BE2C (cell line): ENCODE measurements at regions not wholly inside any gene's neighbourhood (a gene's known extent, or its start where the extent isn't known, plus 50 kb on each side); places are given as distances from the start of the nearest gene placed in this dataset.
"Not testable (repeated sequence)": the region's sequence is repeated elsewhere in the genome, so short reads cannot be mapped to it uniquely, and the experiment has no call there.

Source experiments
- DNase-seq: peaks from one replicate; pipeline ENCODE4 v3.0.0-alpha.2; 2020
- H3K27me3 ChIP-seq: fragments of 250-450 bp; sonication (Bioruptor Pico); 2 replicates; pipeline ENCODE4 v1.5.1; 2020; ENCODE audit warnings: mild to moderate bottlenecking
- H3K36me3 ChIP-seq: fragments of 250-450 bp; sonication (Bioruptor Pico); 2 replicates; pipeline ENCODE4 v1.5.1; 2020; ENCODE audit warnings: mild to moderate bottlenecking
- H3K4me1 ChIP-seq: fragments of 250-450 bp; sonication (Bioruptor Pico); 2 replicates; pipeline ENCODE4 v1.5.1; 2020
- H3K4me3 ChIP-seq: 2 replicates; pipeline ENCODE4 v1.5.1; 2011; ENCODE audit warnings: low read depth, low read length
- H3K9me3 ChIP-seq: fragments of 250-450 bp; sonication (Bioruptor Pico); 2 replicates; pipeline ENCODE4 v1.5.1; 2020
- TF ChIP-seq, protein P1 (sequence below): IDR thresholded peaks from 2 replicates; pipeline ENCODE4 v1.5.1; 2012; ENCODE audit warnings: mild to moderate bottlenecking, low read depth, low read length

DNA sequence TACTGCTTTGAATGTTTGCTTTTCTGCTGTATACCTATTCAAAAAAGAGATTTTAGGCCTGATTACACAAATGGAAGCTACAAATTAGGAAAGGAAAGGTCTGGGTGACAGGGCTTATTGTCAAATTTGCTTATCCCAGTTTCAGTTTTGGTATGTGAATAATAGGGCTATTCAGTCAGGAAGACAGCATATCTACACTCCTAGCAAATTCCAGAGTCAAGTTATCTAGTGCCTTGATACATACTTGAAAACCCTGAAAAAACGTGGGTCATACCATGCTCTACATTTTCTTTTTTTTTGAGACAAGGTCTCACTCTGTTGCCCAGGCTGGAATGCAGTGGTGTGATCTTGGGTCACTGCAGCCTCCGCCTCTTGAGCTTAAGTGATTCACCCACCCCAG is 59.2 kb upstream of the CCDC180 start:
- H3K4me1 ChIP-seq: not testable (repeated sequence)

DNA sequence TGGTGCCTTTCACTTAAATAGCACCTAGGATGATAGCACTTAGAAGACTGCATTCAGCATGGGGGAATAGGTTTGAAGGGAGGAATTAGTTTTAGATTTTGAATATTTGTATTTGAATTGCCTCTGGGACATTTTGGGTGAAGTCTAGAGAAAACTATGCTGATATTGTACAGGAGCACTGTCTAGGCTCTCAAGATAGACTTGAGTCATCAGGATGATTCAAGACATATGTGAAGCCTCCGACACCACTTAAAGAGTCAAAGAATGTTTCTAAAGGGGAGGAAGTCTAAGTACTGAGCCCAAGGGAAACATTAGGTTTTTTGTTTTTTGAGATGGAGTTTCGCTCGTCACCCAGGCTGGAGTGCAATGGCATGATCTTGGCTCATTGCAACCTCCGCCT is 63.9 kb upstream of the CCDC180 start:
- H3K4me3 ChIP-seq: no peak overlapping the region
- H3K36me3 ChIP-seq: no peaks in the 10 kb centered on the region
- peaks cover under 1% of the 10 kb centered on the region for H3K27me3 ChIP-seq
- no peaks in the 10 kb centered on the region for H3K4me1 ChIP-seq
- no peak for DNase-seq
- TF ChIP-seq, protein P1, sequence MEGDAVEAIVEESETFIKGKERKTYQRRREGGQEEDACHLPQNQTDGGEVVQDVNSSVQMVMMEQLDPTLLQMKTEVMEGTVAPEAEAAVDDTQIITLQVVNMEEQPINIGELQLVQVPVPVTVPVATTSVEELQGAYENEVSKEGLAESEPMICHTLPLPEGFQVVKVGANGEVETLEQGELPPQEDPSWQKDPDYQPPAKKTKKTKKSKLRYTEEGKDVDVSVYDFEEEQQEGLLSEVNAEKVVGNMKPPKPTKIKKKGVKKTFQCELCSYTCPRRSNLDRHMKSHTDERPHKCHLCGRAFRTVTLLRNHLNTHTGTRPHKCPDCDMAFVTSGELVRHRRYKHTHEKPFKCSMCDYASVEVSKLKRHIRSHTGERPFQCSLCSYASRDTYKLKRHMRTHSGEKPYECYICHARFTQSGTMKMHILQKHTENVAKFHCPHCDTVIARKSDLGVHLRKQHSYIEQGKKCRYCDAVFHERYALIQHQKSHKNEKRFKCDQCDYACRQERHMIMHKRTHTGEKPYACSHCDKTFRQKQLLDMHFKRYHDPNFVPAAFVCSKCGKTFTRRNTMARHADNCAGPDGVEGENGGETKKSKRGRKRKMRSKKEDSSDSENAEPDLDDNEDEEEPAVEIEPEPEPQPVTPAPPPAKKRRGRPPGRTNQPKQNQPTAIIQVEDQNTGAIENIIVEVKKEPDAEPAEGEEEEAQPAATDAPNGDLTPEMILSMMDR: no peak
- no peaks in the 10 kb centered on the region for H3K9me3 ChIP-seq

More for the DNA sequence above, 59.2 kb upstream of the CCDC180 start:
- H3K27me3 ChIP-seq, H3K9me3 ChIP-seq, DNase-seq, H3K36me3 ChIP-seq, H3K4me3 ChIP-seq: not testable (repeated sequence)

DNA sequence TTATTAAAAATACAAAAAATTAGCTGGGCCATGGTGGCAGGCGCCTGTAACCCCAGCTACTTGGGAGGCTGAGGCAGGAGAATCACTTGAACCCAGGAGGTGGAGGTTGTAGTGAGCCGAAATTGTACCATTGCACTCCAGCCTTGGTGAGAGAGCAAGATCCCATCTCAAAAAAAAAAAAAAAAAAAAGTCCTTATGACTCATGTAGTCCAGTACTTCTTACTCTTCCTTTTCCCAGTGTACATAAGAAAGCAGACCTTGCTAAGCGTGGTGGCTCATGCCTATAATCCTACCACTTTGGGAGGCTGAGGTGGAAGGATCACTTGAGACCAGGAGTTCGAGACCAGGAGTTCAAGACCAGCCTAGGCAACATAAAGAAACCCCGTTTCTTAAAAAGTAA is 66.0 kb upstream of the CCDC180 start:
- H3K9me3 ChIP-seq, H3K4me1 ChIP-seq, H3K36me3 ChIP-seq, H3K4me3 ChIP-seq, DNase-seq, H3K27me3 ChIP-seq: not testable (repeated sequence)

DNA sequence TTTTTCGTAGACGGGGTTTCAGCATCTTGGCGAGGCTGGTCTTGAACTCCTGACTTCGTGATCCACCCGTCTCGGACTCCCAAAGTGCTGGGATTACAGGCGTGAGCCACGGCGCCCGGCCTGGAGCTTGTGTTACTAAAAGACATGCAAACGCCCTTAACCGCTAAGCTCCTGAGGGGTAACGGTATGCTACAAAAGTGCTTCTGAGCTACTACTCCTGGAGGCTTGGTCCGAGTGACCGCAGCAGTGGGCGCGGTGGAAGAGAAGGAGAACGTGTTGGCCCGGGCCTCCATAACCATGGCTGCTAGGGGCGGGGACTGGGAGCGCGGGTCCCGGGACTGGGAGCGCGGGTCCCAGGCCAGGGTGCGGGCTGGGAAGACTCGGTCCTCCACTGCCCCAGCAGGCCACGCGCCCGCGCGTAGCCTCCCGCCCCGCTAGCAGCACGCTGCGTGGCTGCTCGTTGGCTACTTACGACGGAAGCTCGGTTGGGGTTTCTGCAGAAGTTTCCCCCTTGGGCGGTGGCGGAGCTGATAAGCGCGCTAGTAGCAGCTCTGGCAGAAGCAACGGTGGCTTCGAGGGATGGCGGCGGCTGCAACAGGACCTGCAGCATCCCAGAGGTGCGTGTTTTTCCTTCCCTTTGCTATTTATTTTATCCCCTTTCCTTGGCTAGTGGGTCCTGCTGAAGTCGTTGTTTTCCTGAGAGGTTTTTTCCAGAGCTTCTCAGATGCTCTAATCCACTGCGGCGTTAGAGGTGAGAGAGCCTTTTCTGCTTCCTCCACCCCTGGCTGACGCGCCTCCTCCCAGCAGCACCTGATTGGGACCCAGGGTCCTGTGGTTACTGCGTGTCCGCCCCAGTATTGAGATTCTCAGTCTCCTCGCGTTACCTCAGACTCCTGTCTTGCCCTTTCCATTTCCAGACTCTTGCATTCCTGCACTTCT is 69.2 kb upstream of the CCDC180 start:
- peaks cover 9% of the 10 kb centered on the region for H3K27me3 ChIP-seq

DNA sequence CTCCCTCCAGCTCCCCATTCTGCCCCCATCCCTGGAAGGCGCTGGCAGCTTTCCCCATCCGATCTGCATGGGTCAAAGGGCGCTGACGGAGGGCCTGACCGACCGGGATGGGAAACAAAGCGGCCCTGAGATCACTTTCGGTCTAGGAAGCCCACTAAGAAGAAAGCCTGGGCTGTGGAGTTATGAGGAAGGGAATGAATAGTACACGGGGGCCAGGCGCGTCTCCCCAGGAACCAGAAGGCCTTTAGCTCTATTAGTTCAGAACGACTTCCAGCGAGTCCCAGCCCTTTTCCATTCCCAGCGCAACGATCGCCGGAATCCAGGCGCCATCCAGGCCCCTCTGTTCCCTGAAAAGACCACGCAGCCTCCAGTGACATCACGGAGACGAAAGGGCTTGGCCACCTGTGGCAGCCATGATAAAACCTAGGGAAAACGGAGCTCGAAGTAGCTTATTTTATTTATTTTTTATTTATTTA is 70.1 kb upstream of the CCDC180 start:
- Histone ChIP-seq H3K4me3 (no peak overlapping the region), H3K36me3 (no peaks in the 10 kb centered on the region), H3K9me3 (no peaks in the 10 kb centered on the region), H3K4me1 (no peaks in the 10 kb centered on the region), H3K27me3 (peaks cover 9% of the 10 kb centered on the region)
- no peak for DNase-seq
- TF ChIP-seq, protein P1: no peak

More for the DNA sequence above, 69.2 kb upstream of the CCDC180 start:
- Histone ChIP-seq H3K36me3 (no peaks in the 10 kb centered on the region), H3K4me3 (peak overlapping the region; percentile 50), H3K4me1 (no peaks in the 10 kb centered on the region), H3K9me3 (no peaks in the 10 kb centered on the region)
- TF ChIP-seq, protein P1: no peak
- peak; percentile 54 for DNase-seq

DNA sequence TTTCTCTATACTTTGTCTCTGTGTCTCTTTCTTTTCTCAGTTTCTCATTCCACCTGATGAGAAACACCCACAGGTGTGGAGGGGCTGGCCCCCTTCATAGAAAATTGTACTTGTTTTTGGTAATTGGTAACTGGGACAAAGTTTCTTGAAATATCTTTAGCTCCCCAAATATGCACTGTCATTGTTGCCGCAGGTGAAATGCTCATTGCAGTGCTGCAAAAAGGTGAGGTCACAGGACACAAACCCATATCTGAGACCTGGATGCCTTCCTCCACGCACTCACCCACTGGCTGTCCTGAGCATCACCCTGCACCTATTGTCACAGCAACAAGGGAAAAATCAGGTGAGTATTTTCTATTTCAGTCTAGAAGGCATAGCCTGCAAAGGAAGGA is 74.5 kb upstream of the CCDC180 start:
- not testable (repeated sequence) for H3K4me1 ChIP-seq, H3K27me3 ChIP-seq, H3K9me3 ChIP-seq, H3K36me3 ChIP-seq, DNase-seq, H3K4me3 ChIP-seq

DNA sequence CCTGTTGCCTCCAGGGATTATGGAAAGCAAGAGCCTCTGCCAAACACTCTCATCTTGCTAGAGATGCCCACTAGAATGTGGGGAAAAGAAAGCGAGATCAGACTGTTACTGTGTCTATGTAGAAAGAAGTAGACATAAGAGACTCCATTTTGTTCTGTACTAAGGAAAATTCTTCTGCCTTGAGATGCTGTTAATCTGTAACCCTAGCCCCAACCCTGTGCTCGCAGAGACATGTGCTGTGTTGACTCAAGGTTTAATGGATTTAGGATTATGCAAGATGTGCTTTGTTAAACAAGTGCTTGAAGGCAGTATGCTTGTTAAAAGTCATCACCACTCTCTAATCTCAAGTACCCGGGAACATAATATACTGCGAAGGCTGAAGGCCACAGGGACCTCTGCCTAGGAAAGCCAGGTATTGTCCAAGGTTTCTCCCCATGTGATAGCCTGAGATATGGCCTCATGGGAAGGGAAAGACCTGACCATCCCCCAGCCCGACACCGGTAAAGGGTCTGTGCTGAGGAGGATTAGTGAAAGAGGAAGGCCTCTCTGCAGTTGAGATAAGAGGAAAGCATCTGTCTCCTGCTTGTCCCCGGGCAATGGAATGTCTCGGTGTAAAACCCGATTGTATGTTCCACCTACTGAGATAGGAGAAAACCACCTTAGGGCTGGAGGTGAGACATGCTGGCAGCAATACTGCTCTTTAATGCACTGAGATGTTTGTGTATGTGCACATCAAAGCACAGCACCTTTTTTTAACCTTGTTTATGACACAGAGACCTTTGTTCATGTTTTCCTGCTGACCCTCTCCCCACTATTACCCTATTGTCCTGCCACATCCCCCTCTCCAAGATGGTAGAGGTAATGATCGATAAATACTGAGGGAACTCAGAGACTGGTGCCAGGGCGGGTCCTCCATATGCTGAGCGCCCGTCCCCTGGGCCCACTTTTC is 75.1 kb upstream of the CCDC180 start:
- not testable (repeated sequence) for H3K4me1 ChIP-seq, H3K4me3 ChIP-seq, H3K9me3 ChIP-seq, H3K27me3 ChIP-seq, DNase-seq, H3K36me3 ChIP-seq

DNA sequence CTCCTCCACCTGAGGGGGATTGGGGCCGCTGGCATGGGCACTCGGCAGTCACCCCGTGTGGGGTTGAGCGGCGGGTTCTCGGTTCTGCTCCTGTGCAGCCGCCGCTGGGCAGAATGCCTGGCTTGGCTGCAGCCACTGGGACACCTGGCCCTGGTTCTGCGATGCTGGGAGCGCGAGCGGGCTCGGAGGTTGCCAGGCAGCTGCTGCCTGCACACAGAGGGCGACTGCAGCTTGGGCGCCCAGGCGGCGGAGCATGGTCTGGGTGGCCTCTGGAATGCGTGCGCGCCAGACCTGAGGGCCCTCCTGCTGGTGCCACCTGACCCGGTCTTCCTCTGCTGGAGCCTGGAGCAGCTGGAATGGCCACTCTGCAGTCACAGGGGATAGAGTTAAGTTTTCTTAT is 85.1 kb upstream of the CCDC180 start:
- H3K4me1 ChIP-seq, H3K4me3 ChIP-seq, H3K36me3 ChIP-seq, H3K9me3 ChIP-seq: not testable (repeated sequence)
- DNase-seq: peak; percentile 13
- H3K27me3 ChIP-seq: peaks cover 23% of the 10 kb centered on the region

DNA sequence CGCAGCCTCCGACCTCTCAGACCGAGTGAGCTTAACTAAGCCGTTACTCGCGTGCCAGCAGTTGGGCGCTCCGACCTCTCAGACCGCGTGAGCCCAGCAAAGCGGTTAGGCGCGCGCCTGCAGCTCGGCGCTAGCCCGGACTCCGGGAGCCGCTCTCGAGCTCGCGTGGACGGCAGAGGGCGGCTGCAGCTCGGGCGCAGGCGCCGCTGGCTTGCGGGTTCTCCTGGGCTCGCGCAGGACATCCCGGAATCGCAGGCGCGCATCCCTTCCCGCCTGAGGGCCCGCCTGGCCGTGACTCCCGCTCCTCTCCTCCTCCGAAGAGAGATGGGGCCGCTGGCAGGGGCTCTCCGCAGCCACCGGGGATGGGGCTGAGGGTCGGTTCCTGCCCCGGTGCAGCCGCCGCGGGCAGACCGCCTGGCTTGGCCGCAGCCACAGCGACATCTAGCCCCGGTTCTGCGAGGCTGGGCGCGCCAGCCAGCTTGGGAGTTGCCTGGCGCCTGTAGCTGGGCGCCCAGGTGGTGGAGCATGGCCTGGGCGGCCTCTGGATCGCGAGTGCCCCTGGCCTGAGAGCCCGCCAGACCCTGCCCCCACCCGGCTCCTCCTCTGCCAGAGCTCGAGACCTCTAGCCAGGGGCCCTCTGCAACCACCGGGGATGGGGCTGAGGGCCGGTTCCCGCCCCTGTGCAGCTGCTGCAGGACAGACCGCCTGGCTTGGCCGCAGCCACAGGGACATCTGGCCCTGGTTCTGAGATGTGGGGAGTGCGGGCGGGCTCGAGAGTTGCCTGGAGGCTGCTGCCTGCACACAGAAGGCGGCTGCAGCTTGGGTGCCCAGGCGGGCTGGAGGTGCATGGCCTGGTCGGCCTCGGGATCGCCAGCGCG is 85.7 kb upstream of the CCDC180 start:
- not testable (repeated sequence) for H3K9me3 ChIP-seq, H3K4me3 ChIP-seq, H3K36me3 ChIP-seq, H3K4me1 ChIP-seq
- peak; percentile 57 for DNase-seq
- H3K27me3 ChIP-seq: peaks cover 23% of the 10 kb centered on the region
